ENCODE measurements at regions not wholly inside any gene's neighbourhood (a gene's known extent, or its start where the extent isn't known, plus 50 kb on each side); places are given as distances from the start of the nearest gene placed in this dataset.
A peak's percentile ranks its signal among the peaks of the same experiment; 100 is the strongest.
"Not testable (repeated sequence)": the region's sequence is repeated elsewhere in the genome, so short reads cannot be mapped to it uniquely, and the experiment has no call there.

- DNase-seq, result not testable (repeated sequence)
Measured at GRCh38 chr9:67708109-67708508, 150.6 kb upstream of the ANKRD20A1 start.

GRCh38 chr9:67711429-67711828 lies 147.3 kb upstream of the ANKRD20A1 start:
- not testable (repeated sequence) for DNase-seq

GRCh38 chr9:67711931-67712330 lies 146.8 kb upstream of the ANKRD20A1 start:
- DNase-seq, result not testable (repeated sequence)

GRCh38 chr9:67712956-67713355 lies 145.8 kb upstream of the ANKRD20A1 start:
- peak; percentile 0 to 1 for DNase-seq

GRCh38 chr9:67717830-67718388 lies 140.8 kb upstream of the ANKRD20A1 start:
- DNase-seq, result peak; percentile 61 to 68

- peak in 1 of 2 donors; percentile 0 for DNase-seq
Measured at GRCh38 chr9:67720491-67720890, 138.2 kb upstream of the ANKRD20A1 start.

- DNase-seq, result not testable (repeated sequence)
Measured at GRCh38 chr9:67722460-67723090, 136.2 kb upstream of the ANKRD20A1 start.

GRCh38 chr9:67723185-67723584 lies 135.5 kb upstream of the ANKRD20A1 start:
- peak; percentile 8 to 20 for DNase-seq

GRCh38 chr9:67724885-67725284 lies 133.8 kb upstream of the ANKRD20A1 start:
- peak; percentile 9 to 27 for DNase-seq

GRCh38 chr9:67726213-67726988 lies 132.3 kb upstream of the ANKRD20A1 start:
- DNase-seq, result peak; percentile 38 to 44

GRCh38 chr9:67763133-67763532 lies 95.6 kb upstream of the ANKRD20A1 start:
- not testable (repeated sequence) for DNase-seq

GRCh38 chr9:67771807-67772206 lies 86.9 kb upstream of the ANKRD20A1 start:
- not testable (repeated sequence) for DNase-seq

GRCh38 chr9:67800170-67800569 lies 58.6 kb upstream of the ANKRD20A1 start:
- not testable (repeated sequence) for DNase-seq

Measured in CD4-positive, alpha-beta T cell treated with Interleukin-1 beta for 1 hour (primary cell).